ENCODE measurements at regions not wholly inside any gene's neighbourhood (a gene's known extent, or its start where the extent isn't known, plus 50 kb on each side); places are given as distances from the start of the nearest gene placed in this dataset.

DNA sequence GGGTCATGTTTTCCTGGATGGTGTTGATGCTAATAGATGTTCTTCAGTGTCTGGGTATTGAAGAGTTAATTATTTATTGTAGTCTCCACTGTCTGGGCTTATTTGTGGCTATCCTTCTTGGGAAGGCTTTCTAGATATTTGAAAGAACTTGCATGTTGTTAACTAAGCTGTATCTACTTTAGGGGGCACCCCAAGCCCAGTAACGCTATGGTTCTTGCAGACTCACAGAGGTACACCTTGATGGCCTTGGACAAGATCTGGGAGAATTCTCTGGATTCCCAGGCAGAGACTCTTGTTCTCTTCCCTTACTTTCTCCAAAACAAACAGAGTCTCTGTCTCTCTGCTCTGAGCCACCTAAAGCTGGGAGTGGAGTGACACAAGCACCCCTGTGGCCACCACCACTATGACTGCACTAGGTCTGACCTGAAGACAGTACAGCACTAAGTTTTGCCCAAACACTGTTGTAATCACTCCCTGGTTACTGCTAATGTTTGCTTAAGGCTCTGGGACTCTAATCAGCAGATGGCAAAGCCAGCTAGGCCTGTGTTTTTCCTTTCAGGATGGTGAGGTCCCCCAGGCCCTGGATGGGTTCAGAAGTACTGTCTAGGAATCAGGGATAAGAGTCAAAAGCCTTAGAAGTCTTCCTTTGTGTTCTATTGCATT is 76.5 kb upstream of the C1orf21 start:
- no peaks in the 10 kb centered on the region for H3K9me3 ChIP-seq
- DNase-seq, result peak in 1 of 2 donors; percentile 16
- H3K4me1 ChIP-seq, result no peaks in the 10 kb centered on the region
- no peaks in the 10 kb centered on the region for H3K27me3 ChIP-seq
- H3K4me3 ChIP-seq (replicated peaks in 1 of 3), result no peak overlapping the region
- H3K36me3 ChIP-seq, result no peaks in the 10 kb centered on the region
- TF ChIP-seq, protein P1, sequence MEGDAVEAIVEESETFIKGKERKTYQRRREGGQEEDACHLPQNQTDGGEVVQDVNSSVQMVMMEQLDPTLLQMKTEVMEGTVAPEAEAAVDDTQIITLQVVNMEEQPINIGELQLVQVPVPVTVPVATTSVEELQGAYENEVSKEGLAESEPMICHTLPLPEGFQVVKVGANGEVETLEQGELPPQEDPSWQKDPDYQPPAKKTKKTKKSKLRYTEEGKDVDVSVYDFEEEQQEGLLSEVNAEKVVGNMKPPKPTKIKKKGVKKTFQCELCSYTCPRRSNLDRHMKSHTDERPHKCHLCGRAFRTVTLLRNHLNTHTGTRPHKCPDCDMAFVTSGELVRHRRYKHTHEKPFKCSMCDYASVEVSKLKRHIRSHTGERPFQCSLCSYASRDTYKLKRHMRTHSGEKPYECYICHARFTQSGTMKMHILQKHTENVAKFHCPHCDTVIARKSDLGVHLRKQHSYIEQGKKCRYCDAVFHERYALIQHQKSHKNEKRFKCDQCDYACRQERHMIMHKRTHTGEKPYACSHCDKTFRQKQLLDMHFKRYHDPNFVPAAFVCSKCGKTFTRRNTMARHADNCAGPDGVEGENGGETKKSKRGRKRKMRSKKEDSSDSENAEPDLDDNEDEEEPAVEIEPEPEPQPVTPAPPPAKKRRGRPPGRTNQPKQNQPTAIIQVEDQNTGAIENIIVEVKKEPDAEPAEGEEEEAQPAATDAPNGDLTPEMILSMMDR (IDR thresholded peaks at IDR 0.05), result peak in 3 of 6 experiments; percentile 11 to 25 (median 12)
- no peak for TF ChIP-seq POLR2A (IDR thresholded peaks at IDR 0.05)
- 76 to 100% methylated on average over 1 of the region's 1 CpG for WGBS, 2 donors
- H3K27ac ChIP-seq, result no peak overlapping the region
- intact Hi-C loops (cut with DNase I), result no loop called here

DNA sequence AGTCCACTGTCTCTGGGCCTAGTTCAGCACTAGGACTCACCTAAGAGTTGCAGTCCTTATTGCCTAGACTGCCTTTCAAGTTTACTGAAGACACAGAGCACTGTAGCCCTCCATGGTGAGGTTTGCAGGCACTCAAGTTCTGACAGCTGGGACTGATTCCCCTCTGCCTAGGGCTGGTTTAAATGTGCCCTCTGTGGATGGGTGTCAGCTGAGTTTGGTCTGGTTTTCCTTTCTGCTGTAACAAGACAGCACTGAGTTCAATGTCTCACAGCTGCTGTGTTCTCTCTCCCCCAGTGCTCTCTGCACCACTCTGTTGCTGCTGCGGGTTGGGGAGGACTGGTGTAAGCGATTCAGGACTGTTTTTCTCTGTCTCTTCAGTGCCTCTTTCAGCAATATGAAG is 75.2 kb upstream of the C1orf21 start:
- DNase-seq, result no peak
- H3K4me3 ChIP-seq (replicated peaks in 1 of 3), result no peak overlapping the region
- 91 to 95% methylated on average over 2 of the region's 2 CpGs for WGBS, 2 donors
- no peaks in the 10 kb centered on the region for H3K36me3 ChIP-seq
- TF ChIP-seq, protein P1 (IDR thresholded peaks at IDR 0.05), result no peak
- no peak for TF ChIP-seq POLR2A (IDR thresholded peaks at IDR 0.05)
- intact Hi-C loops (cut with DNase I), result no loop called here
- no peaks in the 10 kb centered on the region for H3K9me3 ChIP-seq
- no peaks in the 10 kb centered on the region for H3K4me1 ChIP-seq
- H3K27ac ChIP-seq, result no peak overlapping the region
- no peaks in the 10 kb centered on the region for H3K27me3 ChIP-seq

- TF ChIP-seq, protein P1 (IDR thresholded peaks at IDR 0.05), result no peak
- TF ChIP-seq POLR2A (IDR thresholded peaks at IDR 0.05), result no peak
- H3K27ac ChIP-seq, result no peak overlapping the region
- DNase-seq, result no peak
- H3K4me1 ChIP-seq, result no peaks in the 10 kb centered on the region
- no peaks in the 10 kb centered on the region for H3K36me3 ChIP-seq
- H3K4me3 ChIP-seq (replicated peaks in 1 of 3), result no peak overlapping the region
- intact Hi-C loops (cut with DNase I), result no loop called here
- no peaks in the 10 kb centered on the region for H3K9me3 ChIP-seq
- 79 to 81% methylated on average over 2 of the region's 2 CpGs for WGBS, 2 donors
- H3K27me3 ChIP-seq, result no peaks in the 10 kb centered on the region
Measured at GRCh38 chr1:184315254-184315653, 71.6 kb upstream of the C1orf21 start.

DNA sequence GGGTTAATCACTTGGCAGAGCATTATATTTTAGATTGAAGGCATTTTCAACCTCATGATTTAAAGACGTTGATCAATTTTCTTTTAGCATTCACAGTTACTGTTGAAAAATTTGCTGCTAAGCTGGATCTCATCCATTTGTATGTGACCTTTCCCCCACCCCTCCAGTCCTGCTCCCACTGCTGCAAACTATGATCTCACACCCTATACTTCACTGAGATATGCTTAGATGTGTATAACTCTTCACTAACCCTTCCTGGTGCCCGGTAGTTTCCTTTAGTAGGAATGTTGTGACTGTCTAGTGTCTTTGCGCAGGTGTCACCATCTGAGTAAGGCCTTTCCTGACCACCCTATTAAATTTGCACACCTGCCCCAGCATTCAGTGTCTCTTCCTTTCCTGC is 67.0 kb upstream of the C1orf21 start:
- intact Hi-C loops (cut with DNase I), result no loop called here
- H3K27me3 ChIP-seq, result no peaks in the 10 kb centered on the region
- TF ChIP-seq, protein P1 (IDR thresholded peaks at IDR 0.05), result no peak
- TF ChIP-seq POLR2A (IDR thresholded peaks at IDR 0.05), result no peak
- WGBS, 2 donors, result 86 to 88% methylated on average over 3 of the region's 3 CpGs
- no peaks in the 10 kb centered on the region for H3K36me3 ChIP-seq
- no peak for DNase-seq
- H3K4me3 ChIP-seq (replicated peaks in 1 of 3), result no peak overlapping the region
- no peaks in the 10 kb centered on the region for H3K4me1 ChIP-seq
- H3K27ac ChIP-seq, result no peak overlapping the region
- H3K9me3 ChIP-seq, result no peaks in the 10 kb centered on the region

DNA sequence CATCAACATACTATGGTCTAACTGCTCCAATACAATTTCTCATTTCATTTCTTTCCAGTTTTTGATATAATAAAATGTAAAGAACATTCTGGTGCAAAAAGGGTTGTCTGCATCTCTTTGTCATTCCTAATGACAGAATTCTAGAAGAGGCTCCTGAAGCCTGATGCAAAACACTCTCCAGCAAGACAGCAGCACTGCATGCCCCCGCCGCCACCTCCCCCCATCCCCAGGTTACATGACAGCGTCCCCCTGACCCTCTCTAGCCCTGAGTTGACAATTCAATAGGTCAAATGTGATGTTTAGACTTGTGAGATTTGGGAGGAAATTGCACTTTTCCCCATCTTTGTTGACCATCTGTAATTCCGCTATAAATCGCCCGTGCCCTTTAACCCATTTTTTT is 64.6 kb upstream of the C1orf21 start:
- H3K4me3 ChIP-seq (replicated peaks in 1 of 3), result no peak overlapping the region
- WGBS, 2 donors, result 81 to 86% methylated on average over 6 of the region's 6 CpGs
- no peaks in the 10 kb centered on the region for H3K36me3 ChIP-seq
- intact Hi-C loops (cut with DNase I), result no loop called here
- TF ChIP-seq, protein P1 (IDR thresholded peaks at IDR 0.05), result no peak
- no peak for TF ChIP-seq POLR2A (IDR thresholded peaks at IDR 0.05)
- H3K4me1 ChIP-seq, result no peaks in the 10 kb centered on the region
- H3K9me3 ChIP-seq, result no peaks in the 10 kb centered on the region
- H3K27ac ChIP-seq, result no peak overlapping the region
- DNase-seq, result no peak
- H3K27me3 ChIP-seq, result no peaks in the 10 kb centered on the region

Measured in thyroid gland (tissue), 4 donors.